DMS53 (cell line): ENCODE measurements at regions not wholly inside any gene's neighbourhood (a gene's known extent, or its start where the extent isn't known, plus 50 kb on each side); places are given as distances from the start of the nearest gene placed in this dataset.

Experiments used
- DNase-seq: peaks from one replicate; lab custom pipeline; 2025; lab: John Stamatoyannopoulos, UW

DNA sequence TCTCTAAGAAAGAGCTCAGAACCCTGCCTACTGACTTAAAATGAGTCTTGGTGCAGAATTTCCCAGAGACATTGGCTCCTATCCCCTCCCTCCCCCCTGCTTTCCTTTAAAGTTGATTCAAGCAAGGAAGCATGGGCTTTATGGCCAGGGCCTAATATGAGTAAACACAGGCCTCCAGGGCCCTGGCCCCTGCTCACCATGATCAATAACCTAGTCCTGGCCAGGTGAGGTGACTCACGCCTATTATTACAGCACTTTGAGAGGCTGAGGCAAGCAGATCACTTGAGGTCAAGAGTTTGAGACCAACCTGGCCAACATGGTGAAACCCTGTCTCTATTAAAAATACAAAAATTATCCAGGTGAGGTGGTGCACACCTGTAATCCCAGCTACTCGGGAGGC lies 165.1 kb upstream of the TMCC3 start:
- no peak for DNase-seq

DNA sequence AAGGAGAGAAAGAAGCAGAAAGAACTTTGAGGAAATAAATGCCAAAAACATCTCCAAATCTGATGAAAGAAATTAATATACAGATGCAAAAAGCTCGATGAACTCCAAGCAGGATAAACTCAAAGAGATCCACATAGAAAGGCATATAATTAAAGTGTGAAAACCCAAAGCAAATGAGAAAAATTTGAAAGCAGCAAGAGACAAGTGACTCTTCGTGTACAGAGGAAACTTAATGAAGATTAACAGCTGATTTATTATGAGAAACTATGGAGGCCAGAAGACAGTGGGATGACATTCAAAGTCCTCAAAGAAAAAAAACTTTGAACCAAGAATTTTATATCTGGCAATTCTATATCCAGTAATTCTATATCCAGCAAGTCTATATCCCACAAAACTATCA lies 163.0 kb upstream of the TMCC3 start:
- peak; percentile 71 for DNase-seq

DNA sequence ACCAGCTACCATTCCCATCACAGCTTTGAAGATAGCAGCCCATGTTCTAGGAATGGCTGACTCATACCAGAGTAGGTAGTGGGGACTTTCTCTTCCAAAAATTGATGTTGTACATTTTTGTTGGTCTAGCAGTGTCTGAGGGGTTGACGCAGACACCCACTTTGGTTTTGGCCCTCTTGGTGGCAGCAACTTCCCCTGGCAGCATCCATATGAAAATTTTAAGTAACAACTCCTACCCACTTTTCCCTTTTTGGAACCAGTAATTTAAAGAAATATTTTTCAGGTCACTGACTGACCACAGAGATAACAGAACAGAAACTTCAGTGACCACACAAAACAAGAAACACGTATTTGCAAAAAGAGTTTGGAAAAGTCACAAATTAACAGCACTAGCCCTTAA lies 162.0 kb upstream of the TMCC3 start:
- no peak for DNase-seq

DNA sequence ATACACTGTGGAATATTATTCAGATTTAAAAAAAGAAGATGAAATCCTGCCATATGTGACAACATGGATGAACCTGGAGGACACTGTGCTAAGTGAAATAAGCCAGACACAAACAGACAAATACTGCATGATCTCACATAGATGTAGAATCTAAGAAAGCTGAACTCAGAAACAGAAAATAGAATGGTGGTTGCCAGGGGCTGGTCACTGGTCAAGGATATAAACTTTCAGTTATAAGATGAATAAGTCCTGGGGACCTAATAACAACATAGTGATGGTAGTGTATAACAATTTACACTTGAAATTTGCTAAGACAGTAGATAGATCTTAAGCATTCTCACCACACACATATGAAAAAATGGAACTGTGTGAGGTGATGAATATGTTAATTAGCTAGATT lies 161.3 kb upstream of the TMCC3 start:
- DNase-seq: no peak

DNA sequence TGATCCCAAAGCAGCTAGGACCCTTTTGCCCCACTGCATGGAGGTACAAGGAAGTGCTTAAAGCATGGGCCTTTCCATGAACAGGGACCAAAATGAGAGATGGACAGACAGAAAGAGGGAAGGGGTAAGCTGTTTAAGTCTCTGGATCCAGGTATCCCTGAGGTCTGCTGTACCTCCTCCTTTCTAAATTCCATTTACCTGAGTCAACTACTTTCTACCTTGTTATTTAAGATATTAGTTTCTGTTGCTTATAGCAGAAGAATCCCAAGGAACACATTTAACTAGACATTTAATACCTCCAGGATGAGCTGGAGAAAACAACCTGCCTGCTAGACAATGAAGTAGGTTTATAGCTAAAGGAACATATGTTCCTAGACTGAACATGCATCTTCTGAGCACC lies 157.6 kb upstream of the TMCC3 start:
- DNase-seq: no peak

DNA sequence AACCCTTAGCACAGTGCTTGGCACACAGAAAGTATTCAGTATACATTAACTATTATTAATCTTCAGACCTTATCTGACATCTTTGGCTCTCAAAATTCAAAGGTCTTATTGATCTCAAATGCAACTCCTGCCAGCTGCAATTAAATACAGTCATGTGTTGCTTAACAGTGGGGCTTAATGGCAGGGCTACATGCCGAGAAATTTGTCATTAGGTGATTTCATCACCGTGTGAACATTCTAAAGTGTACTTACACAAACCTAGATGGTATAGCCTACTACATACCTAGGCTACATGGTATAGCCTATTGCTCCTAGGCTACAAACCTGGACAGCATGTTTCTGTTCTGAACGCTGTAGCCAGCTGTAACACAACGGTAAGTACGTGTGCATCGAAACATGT lies 156.3 kb upstream of the TMCC3 start:
- no peak for DNase-seq

DNA sequence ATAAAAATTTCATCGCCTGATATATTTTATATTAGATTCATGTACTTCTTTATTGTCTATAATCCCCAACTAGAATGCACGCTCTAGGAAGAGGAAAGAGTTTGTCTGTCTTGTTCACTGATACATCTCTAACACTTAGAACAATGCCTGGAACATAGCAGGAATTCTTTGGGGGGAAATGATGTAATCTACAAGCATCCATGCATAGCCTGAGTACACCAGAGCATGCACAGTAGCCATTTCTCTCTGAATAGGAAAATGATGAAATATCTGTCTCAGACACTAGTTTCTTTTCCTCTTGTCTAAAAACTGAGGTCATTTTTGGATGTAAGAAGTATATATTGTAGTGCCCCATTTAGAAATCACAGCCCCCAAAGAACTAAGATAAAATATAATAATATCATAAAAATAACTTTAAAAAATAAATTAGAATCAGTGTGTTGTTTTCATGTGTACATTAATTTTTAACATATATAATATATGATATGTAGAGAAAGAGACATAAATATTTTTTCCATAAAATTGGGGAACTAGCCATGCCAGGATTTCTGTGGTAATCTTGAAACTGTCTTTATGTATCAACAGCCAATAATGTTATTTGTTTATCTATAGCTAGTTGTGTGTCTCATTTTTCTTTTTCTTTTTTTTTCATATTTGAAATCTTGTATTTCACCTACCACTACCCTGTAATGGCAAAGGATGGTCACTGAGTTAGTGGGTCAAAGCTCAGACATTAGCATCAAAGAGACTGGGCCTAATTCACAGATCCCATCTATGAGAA lies 155.6 kb upstream of the TMCC3 start:
- peak; percentile 69 for DNase-seq

DNA sequence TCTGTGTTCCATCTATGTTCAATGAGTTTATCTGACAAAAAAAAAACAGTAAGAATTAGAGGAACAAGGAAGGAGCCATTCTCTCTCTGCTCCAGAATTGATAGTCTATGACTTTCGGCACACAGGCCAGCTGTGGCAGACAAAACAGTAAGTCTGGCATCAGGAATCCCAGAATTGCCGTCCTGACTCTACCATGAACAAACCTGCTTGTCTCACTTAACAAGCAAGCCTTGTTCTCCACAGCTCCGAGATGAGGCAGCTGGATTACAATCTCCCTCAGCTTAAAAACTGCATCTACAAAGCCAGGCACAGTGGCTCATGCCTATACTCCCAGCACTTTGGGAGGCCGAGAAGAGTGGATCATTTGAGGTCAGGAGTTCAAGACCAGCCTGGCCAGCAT lies 153.6 kb upstream of the TMCC3 start:
- DNase-seq: no peak

DNA sequence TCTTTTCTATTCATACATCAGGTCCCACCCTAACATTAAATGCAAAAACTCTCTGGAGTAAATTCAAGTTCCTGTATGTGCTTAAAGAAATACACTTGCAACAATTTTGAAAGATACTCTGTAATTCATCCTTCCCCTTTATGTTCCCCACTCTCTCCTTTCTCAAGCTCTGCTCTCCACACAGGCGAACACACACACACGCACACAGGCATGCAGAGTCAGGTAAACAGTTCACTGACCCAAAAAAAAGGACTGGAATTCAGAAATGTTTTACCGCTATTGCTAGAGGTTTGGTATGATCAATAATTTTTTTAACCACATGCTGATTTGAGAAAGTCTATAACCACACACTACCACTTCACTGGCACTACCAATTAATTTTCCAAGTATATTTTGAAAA lies 152.4 kb upstream of the TMCC3 start:
- DNase-seq: no peak

DNA sequence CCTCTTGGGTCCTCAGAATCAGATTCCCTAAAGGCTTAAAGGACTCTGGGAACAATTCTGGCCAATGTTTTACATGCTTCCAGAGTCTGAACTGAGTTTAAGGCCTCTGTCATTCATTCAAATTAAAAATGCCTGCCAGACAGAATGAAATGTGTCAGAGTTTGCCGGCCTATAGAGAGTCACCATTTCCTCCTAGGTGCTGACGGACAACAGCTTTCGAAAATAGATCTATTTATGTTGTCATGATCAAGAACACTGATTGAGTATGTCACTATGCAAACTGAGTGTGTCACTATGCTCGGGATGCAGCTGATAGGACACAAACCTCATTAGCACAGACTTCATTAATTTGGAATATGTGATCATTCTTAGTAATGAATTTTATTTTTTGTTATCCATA lies 151.4 kb upstream of the TMCC3 start:
- DNase-seq: no peak

DNA sequence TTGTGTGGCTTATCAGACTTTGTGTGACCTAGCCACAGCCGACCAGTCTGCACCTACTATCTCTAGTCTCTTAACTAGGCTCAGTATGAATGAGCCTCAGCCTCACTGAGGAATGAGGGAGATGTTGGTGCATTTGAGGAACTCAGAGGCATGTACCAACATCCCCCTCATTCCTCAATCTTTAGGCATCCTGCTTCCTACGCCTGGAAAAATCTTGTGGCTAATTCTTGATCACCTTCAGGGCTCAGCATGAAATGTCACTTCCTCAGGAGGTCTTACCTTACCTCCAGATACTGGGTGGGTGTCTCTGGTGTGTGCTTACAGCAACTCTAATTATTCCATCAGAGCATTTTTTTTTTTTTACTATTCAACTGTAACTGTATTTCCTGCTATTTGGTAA lies 148.8 kb upstream of the TMCC3 start:
- DNase-seq: no peak

DNA sequence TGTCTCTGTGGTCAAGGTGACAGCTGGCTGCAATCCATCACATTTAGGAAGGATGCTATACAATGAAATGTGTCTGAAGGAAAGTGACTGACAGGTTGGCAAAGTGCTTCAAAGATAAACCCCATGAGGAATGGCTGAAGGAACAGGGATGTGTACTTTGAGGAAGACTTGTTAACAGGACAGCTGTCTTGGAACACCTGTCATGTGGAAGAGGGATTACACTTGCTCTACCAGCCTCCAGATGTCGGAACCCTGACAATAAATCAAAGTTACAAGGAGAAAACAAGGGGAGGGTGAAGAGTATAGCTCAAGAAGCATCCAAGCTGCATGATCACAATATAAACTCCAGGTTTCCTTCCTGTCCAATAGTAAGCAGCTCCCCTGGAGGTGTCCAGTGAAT lies 147.8 kb upstream of the TMCC3 start:
- no peak for DNase-seq

DNA sequence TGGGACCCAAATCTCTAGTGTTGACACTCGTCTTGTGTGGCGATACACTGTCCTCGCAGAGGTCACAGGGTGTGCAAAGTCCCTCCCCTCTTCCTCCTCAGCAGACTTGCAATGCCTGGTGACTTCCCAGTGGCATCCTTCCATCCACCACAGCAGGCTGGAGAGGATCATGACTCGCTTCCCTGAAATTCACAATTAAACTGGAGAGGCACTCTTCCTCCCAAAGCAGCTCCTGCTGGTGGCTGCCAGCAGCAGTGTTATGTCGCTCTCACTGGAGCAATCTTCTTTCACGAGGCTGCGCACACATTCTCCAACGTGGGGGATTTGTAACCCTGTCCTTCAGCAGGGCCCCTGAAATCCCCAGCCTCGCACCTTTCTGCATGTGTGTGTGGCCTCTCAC lies 145.2 kb upstream of the TMCC3 start:
- DNase-seq: peak; percentile 56

DNA sequence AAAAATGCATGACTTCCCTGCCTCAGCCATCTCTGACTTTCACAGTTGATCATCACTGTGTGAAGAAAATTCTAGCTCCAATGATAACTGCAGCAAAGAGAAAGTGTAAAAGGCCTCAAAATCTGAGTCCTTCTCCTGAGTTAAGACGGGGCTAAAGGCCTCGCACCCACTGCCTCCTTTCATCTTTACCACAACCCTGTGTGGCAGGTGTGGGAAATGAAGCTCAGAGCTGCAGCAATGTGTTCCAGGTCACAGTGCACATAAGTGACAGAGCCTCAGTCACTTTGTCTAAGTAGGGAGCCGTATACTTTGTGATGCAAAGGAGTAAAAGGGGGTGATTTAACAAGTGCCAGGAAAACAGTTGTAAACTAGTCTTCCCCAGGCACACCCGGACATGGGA lies 144.7 kb upstream of the TMCC3 start:
- no peak for DNase-seq

DNA sequence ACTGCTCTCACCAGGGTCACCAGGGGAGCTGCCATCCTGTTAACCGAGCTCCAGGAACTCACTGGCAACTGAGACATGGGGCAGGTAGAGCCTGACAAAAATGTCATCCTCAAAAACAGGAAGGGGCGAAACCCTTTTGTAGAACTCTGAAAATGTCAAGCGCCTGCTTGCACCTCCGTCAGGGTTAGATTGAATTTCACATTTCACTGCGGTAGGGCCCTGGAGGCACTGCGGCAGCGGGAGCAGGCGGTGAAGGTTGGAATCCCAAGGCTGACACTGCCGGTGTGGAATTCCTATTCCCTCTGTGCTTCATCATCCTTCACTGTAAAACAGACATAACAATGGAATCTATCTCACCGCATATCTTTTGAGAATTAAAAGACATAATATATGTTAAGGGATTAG lies 142.8 kb upstream of the TMCC3 start:
- no peak for DNase-seq

DNA sequence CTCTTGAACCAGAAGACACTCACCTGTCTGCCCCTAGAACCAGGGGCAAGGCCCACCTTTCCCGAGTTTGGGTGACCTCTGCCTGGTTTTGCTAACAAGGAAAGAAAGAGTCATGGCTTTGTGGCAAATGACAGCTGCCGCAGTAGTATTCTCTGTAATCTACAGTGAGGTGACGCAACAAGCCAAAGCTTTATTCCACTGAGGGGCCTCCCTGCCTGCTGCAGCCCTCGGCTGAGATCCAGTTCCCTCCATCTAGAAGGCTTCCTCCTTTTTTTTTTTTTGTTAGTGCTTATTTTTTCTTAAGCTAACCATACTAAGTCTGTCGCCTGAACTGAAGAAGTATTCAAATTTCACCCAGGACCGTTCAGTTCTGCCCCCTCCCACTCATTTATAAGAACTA lies 142.3 kb upstream of the TMCC3 start:
- DNase-seq: no peak

DNA sequence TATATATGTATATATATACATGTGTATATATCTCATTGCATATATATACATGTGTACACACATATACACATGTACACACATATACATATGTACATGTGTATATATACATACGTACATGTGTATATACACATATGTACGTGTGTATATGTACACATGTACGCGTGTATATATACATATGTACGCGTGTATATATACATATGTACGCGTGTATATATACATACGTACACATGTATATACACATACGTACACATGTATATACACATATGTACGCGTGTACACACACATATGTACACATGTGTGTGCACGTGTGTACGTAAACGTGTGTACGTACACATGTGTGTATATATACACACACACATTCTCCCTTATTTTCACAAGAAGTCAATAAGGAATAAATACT lies 141.6 kb upstream of the TMCC3 start:
- no peak for DNase-seq

DNA sequence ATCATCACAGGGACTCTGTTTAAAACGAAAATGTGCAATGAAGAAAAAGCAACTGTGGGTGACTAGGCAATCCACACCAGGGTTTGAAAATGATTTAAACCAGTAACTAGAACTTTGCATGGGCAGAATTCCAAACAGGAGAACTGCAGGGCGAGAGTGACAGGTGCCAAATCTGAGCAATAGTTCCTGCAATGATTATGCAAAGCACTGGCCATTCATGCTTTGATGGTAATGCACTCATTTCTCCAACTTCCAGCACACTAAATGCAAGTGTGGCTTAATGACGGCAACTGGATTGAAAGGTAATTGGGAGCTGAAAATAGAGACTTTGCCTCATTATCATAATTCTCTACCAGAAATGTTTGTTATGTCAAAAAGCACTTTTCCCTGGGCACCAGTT lies 140.5 kb upstream of the TMCC3 start:
- DNase-seq: no peak

DNA sequence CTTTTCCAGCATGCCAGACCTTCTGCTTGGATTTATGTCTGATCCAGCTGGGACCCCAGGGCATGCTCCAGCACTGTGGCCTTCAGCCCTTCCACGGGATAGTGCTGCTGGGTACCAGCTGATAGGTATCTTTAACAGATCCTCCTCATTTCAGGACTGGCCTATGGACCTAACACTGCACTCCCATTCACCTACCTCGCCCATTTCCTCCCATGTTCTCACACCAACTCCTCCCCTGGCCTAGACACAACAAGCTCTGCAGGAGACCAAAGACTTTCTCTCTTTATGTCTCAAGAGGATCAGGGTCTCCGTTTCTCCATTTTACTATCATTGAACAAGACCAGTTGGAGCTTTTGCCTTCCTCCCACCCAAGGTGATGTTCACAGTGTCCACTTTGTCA lies 140.0 kb upstream of the TMCC3 start:
- DNase-seq: no peak

DNA sequence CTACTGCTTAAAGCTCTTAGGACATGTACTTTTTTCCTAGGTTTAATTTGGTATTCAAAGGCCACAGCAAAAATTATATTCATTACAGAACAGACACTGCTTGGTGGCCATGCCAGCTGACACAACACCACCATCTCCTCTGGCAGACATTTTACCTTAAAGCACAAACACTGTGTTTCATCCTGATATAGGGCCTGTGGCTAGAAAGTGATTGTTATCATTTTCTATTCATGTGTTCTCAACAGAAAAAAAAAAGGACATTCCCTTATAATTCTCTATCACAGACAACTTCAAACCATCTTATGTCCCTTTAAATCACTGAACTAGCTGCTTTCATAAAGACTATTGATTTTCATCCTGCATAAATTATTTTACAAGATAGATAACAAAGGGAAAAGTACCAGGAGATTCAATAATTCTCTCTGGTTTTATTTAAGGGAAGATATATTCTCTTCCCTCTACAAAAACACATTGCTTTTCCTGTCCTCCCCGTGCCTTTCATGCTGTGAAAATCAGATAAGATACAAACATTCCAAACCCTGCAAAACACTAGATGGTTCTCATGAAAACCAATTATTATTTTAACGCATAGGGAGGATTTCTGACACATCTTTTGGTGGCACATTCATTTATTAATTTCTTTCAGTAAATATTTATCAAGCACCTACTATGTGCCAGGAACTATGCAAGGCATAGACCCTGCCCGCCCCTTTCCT lies 139.3 kb upstream of the TMCC3 start:
- no peak for DNase-seq

DNA sequence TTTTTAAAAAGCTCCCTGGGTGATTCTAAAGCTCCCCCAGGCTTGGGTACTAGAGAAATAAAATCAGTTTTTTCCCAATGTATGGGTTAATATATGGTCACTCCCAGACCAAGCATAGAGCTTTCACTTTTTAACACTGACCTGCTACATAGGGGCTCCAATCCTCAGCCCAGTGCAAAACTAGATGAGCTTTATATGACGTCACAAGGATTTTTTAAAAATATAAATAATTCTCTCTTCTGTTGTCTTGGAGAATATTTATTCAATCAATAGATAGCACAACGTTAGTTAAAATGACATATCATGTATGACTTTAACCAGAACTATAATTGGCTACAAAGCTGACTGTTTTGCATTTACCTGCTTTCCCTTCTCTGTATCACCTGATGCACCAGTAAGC lies 137.9 kb upstream of the TMCC3 start:
- no peak for DNase-seq

DNA sequence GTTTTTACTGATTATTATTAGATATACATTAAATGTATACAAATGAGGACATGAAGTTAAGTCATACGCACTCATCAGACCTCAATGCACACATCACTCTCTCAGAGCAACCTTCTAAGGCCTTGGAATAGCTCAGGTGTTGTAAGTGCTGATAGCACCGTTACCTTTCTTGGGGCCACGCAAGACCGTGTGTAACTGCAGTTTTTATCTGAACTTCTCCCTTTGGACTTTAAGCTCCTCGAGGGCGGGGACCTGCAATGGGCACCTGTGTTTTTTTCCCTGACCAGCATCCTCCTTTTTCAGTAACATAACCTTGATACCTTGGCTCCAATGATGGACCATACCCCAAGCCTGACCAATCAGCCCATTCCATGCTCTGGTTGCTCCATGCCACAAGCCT lies 136.5 kb upstream of the TMCC3 start:
- no peak for DNase-seq

DNA sequence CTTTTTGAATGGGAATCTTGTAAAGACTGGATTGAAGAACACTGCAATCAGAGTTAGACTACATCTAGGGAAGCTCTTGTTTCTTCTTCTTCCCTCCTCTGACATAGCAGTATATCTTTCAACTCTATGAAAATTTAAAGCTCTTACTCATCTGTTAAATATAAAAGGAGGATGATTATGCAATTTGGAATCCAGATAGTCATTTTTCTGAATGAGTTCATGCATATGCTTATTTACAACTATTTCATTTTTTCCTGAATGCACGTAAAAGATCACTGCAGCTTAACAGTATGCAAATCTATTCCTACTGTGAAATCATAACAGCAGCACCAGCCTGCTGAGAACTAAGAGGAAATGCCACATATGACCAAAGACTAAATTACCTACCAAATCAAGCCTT lies 133.5 kb upstream of the TMCC3 start:
- DNase-seq: no peak

DNA sequence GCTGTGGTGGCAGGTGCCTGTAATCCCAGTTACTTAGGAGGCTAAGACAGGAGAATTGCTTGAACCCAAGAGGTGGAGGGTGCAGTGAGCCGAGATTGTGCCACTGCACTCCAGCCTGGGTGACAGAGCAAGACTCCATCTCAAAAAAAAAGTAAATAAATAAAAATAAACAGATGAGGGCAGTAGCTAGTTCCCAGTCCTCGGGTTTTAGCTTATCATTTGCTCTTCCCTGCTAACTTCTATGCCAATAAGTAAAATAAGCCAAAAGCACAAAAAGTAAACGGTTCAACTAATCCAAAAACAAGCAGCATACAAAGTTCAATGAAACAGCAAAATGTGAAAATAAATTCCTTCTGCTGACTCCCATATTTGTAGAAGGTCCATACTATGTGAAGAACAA lies 133.0 kb upstream of the TMCC3 start:
- DNase-seq: no peak
